ENCODE measurements at regions not wholly inside any gene's neighbourhood (a gene's known extent, or its start where the extent isn't known, plus 50 kb on each side); places are given as distances from the start of the nearest gene placed in this dataset.

DNA sequence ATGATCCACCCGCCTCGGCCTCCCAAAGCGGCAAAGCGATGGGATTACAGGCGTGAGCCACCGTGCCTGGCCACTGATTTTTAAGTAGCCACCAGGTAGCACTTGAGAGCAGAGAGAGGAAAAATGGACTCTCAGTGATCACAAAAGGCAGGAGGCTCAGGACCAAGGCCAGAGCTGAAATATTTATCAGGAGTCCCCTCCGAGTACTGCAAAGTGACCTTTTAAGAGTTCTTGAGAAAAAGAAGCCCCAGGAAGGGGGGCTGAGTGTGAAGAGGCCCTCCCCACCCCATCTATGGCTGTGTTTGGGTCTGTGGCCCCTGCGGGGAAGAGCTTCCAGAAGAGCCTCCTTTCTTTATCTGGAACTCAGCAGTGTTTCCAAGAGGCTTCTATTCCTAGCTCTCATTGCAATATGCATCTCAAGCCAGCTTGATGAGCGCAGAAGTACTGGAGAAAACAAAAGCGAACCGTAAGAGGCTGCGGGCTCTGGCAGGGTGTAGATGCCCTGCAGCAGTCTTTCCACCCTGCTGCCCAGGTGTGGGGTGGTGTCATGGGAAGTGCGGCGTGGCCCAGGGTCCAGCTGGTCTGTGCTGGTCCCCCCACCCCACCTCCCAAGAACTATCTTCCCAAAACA, 75.5 kb upstream of the CDK20 start:
- WGBS: 88% methylated on average over 14 of the region's 14 CpGs
- no peak for TF ChIP-seq POLR2A (IDR thresholded peaks at IDR 0.05)
- TF ChIP-seq POLR2AphosphoS5 (IDR thresholded peaks at IDR 0.05): no peak
- TF ChIP-seq, protein P1, sequence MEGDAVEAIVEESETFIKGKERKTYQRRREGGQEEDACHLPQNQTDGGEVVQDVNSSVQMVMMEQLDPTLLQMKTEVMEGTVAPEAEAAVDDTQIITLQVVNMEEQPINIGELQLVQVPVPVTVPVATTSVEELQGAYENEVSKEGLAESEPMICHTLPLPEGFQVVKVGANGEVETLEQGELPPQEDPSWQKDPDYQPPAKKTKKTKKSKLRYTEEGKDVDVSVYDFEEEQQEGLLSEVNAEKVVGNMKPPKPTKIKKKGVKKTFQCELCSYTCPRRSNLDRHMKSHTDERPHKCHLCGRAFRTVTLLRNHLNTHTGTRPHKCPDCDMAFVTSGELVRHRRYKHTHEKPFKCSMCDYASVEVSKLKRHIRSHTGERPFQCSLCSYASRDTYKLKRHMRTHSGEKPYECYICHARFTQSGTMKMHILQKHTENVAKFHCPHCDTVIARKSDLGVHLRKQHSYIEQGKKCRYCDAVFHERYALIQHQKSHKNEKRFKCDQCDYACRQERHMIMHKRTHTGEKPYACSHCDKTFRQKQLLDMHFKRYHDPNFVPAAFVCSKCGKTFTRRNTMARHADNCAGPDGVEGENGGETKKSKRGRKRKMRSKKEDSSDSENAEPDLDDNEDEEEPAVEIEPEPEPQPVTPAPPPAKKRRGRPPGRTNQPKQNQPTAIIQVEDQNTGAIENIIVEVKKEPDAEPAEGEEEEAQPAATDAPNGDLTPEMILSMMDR (IDR thresholded peaks at IDR 0.05): no peak

GRCh38 chr9:88046542-88046941, 72.2 kb upstream of the CDK20 start:
- Histone ChIP-seq H3K27ac (no peak overlapping the region), H3K4me3 (no peak overlapping the region), H3K9me3 (no peaks in the 10 kb centered on the region), H3K27me3 (replicated peaks; ENCODE audit: insufficient read depth) (no peaks in the 10 kb centered on the region), H3K4me1 (replicated peaks) (no peaks in the 10 kb centered on the region), H3K36me3 (no peaks in the 10 kb centered on the region)
- DNase-seq (ENCODE audit: low spot score): no peak
- 85% methylated on average over 3 of the region's 3 CpGs for WGBS
- intact Hi-C loops (cut with DNase I): loop anchor here (10.0 kb wide), 1 partner anchor 362 kb away; no protein-coding TSS in a partner anchor
- TF ChIP-seq POLR2AphosphoS5 (IDR thresholded peaks at IDR 0.05) (no peak), POLR2A (IDR thresholded peaks at IDR 0.05) (no peak)
- TF ChIP-seq, protein P1 (IDR thresholded peaks at IDR 0.05): no peak

More for the DNA sequence above, 75.5 kb upstream of the CDK20 start:
- intact Hi-C loops (cut with DNase I): loop anchor here (10.0 kb wide), 1 partner anchor 365 kb away; no protein-coding TSS in a partner anchor
- H3K27me3 ChIP-seq (replicated peaks; ENCODE audit: insufficient read depth): no peaks in the 10 kb centered on the region
- H3K27ac ChIP-seq: no peak overlapping the region
- no peaks in the 10 kb centered on the region for H3K36me3 ChIP-seq
- no peak overlapping the region for H3K4me3 ChIP-seq
- no peaks in the 10 kb centered on the region for H3K4me1 ChIP-seq (replicated peaks)
- no peaks in the 10 kb centered on the region for H3K9me3 ChIP-seq
- no peak for DNase-seq (ENCODE audit: low spot score)

GRCh38 chr9:88045686-88046085, 71.4 kb upstream of the CDK20 start:
- no peaks in the 10 kb centered on the region for H3K4me1 ChIP-seq (replicated peaks)
- no peak for DNase-seq (ENCODE audit: low spot score)
- no peaks in the 10 kb centered on the region for H3K36me3 ChIP-seq
- no peak overlapping the region for H3K4me3 ChIP-seq
- TF ChIP-seq POLR2A (IDR thresholded peaks at IDR 0.05) (no peak), POLR2AphosphoS5 (IDR thresholded peaks at IDR 0.05) (no peak)
- TF ChIP-seq, protein P1 (IDR thresholded peaks at IDR 0.05): no peak
- no peaks in the 10 kb centered on the region for H3K27me3 ChIP-seq (replicated peaks; ENCODE audit: insufficient read depth)
- no peaks in the 10 kb centered on the region for H3K9me3 ChIP-seq
- intact Hi-C loops (cut with DNase I): loop anchor here (10.0 kb wide), 1 partner anchor 361 kb away; no protein-coding TSS in a partner anchor
- no peak overlapping the region for H3K27ac ChIP-seq
- WGBS: 93% methylated on average over 3 of the region's 3 CpGs

GRCh38 chr9:88044200-88044599, 69.9 kb upstream of the CDK20 start:
- Histone ChIP-seq H3K4me1 (replicated peaks) (no peaks in the 10 kb centered on the region), H3K27ac (no peak overlapping the region), H3K9me3 (no peaks in the 10 kb centered on the region), H3K27me3 (replicated peaks; ENCODE audit: insufficient read depth) (no peaks in the 10 kb centered on the region), H3K4me3 (no peak overlapping the region), H3K36me3 (no peaks in the 10 kb centered on the region)
- no peak for DNase-seq (ENCODE audit: low spot score)
- WGBS: 98% methylated on average over 3 of the region's 3 CpGs
- TF ChIP-seq POLR2AphosphoS5 (IDR thresholded peaks at IDR 0.05): no peak
- no peak for TF ChIP-seq POLR2A (IDR thresholded peaks at IDR 0.05)
- TF ChIP-seq, protein P1 (IDR thresholded peaks at IDR 0.05): no peak
- intact Hi-C loops (cut with DNase I): loop anchor here (10.0 kb wide), 1 partner anchor 359 kb away; no protein-coding TSS in a partner anchor

DNA sequence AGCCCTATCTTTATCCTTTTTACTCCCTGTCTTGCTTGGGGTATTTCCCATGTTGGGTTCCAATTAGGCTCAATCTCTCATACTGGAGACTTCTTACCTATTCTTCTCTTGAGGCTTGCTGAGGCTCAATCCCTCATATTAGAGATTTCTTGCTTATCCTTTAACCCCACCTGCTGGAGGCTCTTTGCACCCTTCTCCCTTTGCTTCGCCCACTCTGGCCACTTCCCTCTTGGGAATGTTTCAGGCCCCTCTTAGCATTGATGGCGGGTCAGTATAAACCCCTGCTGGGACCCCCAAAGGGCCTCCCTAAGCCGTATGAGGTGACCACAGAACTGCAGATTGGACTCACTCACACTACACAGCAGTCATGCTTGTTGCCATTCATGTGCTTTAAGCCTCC, 69.3 kb upstream of the CDK20 start:
- H3K4me1 ChIP-seq (replicated peaks): no peaks in the 10 kb centered on the region

More for the DNA sequence above, 69.3 kb upstream of the CDK20 start:
- DNase-seq (ENCODE audit: low spot score): no peak
- no peaks in the 10 kb centered on the region for H3K27me3 ChIP-seq (replicated peaks; ENCODE audit: insufficient read depth)
- H3K4me3 ChIP-seq: no peak overlapping the region
- intact Hi-C loops (cut with DNase I): loop anchor here (10.0 kb wide), 1 partner anchor 359 kb away; no protein-coding TSS in a partner anchor
- H3K36me3 ChIP-seq: no peaks in the 10 kb centered on the region
- TF ChIP-seq, protein P1 (IDR thresholded peaks at IDR 0.05): no peak
- no peak for TF ChIP-seq POLR2AphosphoS5 (IDR thresholded peaks at IDR 0.05)
- H3K9me3 ChIP-seq: no peaks in the 10 kb centered on the region
- 91% methylated on average over 3 of the region's 3 CpGs for WGBS
- no peak overlapping the region for H3K27ac ChIP-seq
